Heart left ventricle (tissue), 16 donors: ENCODE measurements at regions not wholly inside any gene's neighbourhood (a gene's known extent, or its start where the extent isn't known, plus 50 kb on each side); places are given as distances from the start of the nearest gene placed in this dataset.

ENCODE experiments used
- ATAC-seq, 4 donors: fragments of 200-7000 bp; cut with Tn5 transposase; one replicate each; pipeline ENCODE4 v1.9.1; 2020 to 2022; ENCODE audit warnings: moderate library complexity in 4 of 4, mild to moderate bottlenecking in 3 of 4, moderate number of reproducible peaks in 1 of 4
- DNase-seq, 5 donors: peaks; one replicate each; pipeline ENCODE4 v3.0.0-alpha.2; 2020
- H3K27ac ChIP-seq, 12 donors: fragments of 200-600 bp; sonication (generic) in 4 of 12; one replicate each; pipeline versions ENCODE4 v1.5.0 to v1.8.0; 2016 to 2022; ENCODE audit warnings: mild to moderate bottlenecking in 2 of 12
- H3K27me3 ChIP-seq, 9 donors: fragments of 200-600 bp; sonication (generic) in 2 of 9; one replicate each; pipeline versions ENCODE4 v1.5.1 to v1.8.0; 2016 to 2022; ENCODE audit warnings: mild to moderate bottlenecking in 3 of 9
- H3K36me3 ChIP-seq, 9 donors: fragments of 200-600 bp; sonication (generic) in 2 of 9; one replicate each; pipeline versions ENCODE4 v1.5.0 to v1.8.0; 2018 to 2022; ENCODE audit warnings: mild to moderate bottlenecking in 2 of 9
- H3K4me1 ChIP-seq, 12 donors: fragments of 200-600 bp; sonication (generic) in 4 of 12; one replicate each; pipeline versions ENCODE4 v1.5.0 to v1.8.0; 2016 to 2022; ENCODE audit warnings: mild to moderate bottlenecking in 3 of 12
- H3K4me3 ChIP-seq, 12 donors: fragments of 200-600 bp; sonication (generic) in 4 of 12; one replicate each; pipeline versions ENCODE4 v1.5.0 to v1.8.0; 2017 to 2022; ENCODE audit warnings: mild to moderate bottlenecking in 9 of 12, moderate library complexity in 4 of 12
- H3K9me3 ChIP-seq, 12 donors: fragments of 200-600 bp; sonication (generic) in 4 of 12; one replicate each; pipeline versions ENCODE4 v1.5.0 to v1.8.0; 2016 to 2022; ENCODE audit warnings: mild to moderate bottlenecking in 1 of 12
- POLR2A ChIP-seq, 2 donors: fragments of 450-650 bp; IDR thresholded peaks; one replicate each; pipeline ENCODE4 v1.6.1; 2017; ENCODE audit warnings: antibody characterized with exemption in 2 of 2, mild to moderate bottlenecking in 2 of 2, moderate library complexity in 2 of 2
- whole genome bisulfite sequencing, 4 donors: extraction: QIAGEN DNeasy Blood & Tissue Kit in 2 of 4; methylation state at CpG; one replicate each; pipeline versions ENCODE4 v1.1.5 to v1.1.7; 2013 to 2018; 5-methylcytosine and 5-hydroxymethylcytosine counted together
- intact Hi-C, 10 donors: fragments of 100-400 bp; cut with DNase I; formaldehyde crosslinking; loops; one replicate each; pipeline versions ENCODE4 v1.11.1 to v1.14.2; 2022
- TF ChIP-seq, protein P1 (sequence below), 12 donors: fragments of 200-600 bp; sonication (generic) in 4 of 12; IDR thresholded peaks; one replicate each; pipeline versions ENCODE4 v1.5.0 to v1.8.0; 2018 to 2022; ENCODE audit warnings: antibody characterized with exemption in 12 of 12, mild to moderate bottlenecking in 5 of 12
- donor health status: ischemic (EF 13 %, LVEDD 7.1; RV severe dilation, severe dysfunction).
- donor health status: healthy with polysubstance abuse.
- donor health status: DM: no; HTN: yes; CAD: no.
- donor health status: DM: no; HTN: no; CAD: no.
- donor health status: ischemic (EF 25% LVEDD 6.9; RV normal size, moderate dysfunction).
- donor health status: ischemic (EF 25% LVEDD 5.7; RV mildly dilated, moderate dysfunction).
- donor health status: healthy.
- donor health status: DM: yes; HTN: yes; CAD: no.
- donor health status: ischemic (EF 35%, LVEDD 5.7; RV mildly dilated, moderate dysfunction).
- donor health status: nonischemic (EF 11% LVEDD 7.7; RV severe dilation, severe dysfunction).
- donor health status: DM: yes; HTN: yes; CAD: no.
- donor health status: PGD.
- donor health status: ischemic (EF 29% LVEDD 5.4; RV normal size, mild dysfunction).
- donor health status: nonischemic (EF 23%, LVEDD 6.1; RV moderate dilation, normal function).

DNA sequence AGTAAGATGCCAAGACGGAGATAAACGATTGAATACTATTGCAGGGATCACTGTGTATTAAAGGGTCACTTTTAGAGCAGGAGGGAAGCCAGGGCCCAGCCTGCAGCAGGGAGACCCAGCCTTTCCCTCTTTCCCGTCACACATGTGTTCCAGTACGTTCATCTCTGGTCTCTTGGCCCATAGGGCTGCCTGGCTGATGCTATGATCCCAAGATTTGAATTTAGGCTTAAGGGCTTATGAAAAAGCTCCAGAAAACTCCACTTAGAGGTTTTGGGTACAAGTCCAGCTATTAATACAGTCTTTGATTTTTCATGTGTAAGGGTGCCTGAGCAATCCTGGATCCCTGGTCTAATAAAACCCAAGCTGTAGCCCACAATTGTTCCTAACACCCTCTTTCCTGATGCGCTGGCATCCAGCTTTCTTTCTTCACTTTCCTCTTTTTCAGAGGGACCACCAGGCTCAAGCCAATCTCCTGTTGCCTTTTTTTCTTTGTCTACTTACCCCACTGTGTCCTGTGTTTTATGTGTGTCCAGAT, 359.6 kb upstream of the USP24 start:
- no peak for ATAC-seq
- Histone ChIP-seq H3K36me3 (no peaks in the 10 kb centered on the region), H3K27ac (no peak overlapping the region), H3K4me3 (no peak overlapping the region), H3K4me1 (peaks cover 0 to 4% (median 0%) of the 10 kb centered on the region in 12 donors), H3K9me3 (no peaks in the 10 kb centered on the region), H3K27me3 (no peaks in the 10 kb centered on the region)
- intact Hi-C loops, result no loop called here
- no peak for TF ChIP-seq POLR2A (IDR thresholded peaks at IDR 0.05)
- TF ChIP-seq, protein P1, sequence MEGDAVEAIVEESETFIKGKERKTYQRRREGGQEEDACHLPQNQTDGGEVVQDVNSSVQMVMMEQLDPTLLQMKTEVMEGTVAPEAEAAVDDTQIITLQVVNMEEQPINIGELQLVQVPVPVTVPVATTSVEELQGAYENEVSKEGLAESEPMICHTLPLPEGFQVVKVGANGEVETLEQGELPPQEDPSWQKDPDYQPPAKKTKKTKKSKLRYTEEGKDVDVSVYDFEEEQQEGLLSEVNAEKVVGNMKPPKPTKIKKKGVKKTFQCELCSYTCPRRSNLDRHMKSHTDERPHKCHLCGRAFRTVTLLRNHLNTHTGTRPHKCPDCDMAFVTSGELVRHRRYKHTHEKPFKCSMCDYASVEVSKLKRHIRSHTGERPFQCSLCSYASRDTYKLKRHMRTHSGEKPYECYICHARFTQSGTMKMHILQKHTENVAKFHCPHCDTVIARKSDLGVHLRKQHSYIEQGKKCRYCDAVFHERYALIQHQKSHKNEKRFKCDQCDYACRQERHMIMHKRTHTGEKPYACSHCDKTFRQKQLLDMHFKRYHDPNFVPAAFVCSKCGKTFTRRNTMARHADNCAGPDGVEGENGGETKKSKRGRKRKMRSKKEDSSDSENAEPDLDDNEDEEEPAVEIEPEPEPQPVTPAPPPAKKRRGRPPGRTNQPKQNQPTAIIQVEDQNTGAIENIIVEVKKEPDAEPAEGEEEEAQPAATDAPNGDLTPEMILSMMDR (IDR thresholded peaks at IDR 0.05), result no peak
- WGBS, 4 donors, result 91 to 96% (median 95%) methylated on average over 5 of the region's 5 CpGs
- no peak for DNase-seq

DNA sequence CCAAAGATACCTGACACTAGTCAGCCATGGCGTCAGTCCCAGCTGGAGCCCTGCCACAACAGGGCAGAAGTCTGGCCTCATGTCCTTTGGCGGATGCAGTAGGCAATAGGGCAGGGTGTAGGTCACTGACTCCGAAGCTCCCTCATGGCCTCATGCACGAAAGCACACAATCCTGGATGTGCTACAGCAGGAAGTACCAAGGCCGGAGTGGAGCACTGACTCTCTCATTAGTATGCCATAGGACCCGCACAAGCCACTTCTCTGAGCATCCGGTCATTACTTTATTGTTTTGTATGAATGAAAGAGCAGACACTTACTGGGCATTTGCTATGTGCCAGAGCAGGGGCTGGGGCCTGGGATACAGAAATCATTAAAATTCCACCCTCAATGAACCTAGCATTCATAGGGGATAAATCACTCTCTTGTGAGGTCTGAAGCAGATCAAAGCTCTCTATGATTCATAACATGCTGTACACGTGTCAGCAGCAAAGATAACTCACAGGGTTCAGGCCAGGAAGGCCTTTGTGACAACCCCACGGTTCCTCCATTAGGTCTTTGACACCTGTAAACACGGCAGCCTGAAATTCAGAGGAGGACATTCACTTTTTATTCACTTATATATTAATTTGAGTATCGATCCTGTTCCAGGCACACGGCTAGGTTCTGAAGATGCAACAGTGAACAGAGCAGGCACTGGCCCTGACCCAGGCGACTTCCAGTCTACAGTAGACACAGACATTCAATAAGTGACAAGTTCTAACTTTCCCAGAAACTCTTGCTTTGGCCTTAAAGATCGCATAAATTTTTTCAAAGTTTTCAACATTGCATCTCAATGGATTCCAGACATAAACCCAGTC, 357.9 kb upstream of the USP24 start:
- DNase-seq (peak in 1 of 5 donors; percentile 45), ATAC-seq (peak in 2 of 4 donors; percentile 32 to 41)
- no peaks in the 10 kb centered on the region for H3K36me3 ChIP-seq
- H3K4me1 ChIP-seq, result peaks cover 0 to 4% (median 0%) of the 10 kb centered on the region in 12 donors
- WGBS, 4 donors, result 83 to 89% (median 86%) methylated on average over 14 of the region's 14 CpGs
- no peaks in the 10 kb centered on the region for H3K9me3 ChIP-seq
- H3K4me3 ChIP-seq, result no peak overlapping the region
- intact Hi-C loops, result no loop called here
- TF ChIP-seq, protein P1 (IDR thresholded peaks at IDR 0.05), result no peak
- TF ChIP-seq POLR2A (IDR thresholded peaks at IDR 0.05), result no peak
- H3K27ac ChIP-seq, result no peak overlapping the region
- H3K27me3 ChIP-seq, result no peaks in the 10 kb centered on the region

DNA sequence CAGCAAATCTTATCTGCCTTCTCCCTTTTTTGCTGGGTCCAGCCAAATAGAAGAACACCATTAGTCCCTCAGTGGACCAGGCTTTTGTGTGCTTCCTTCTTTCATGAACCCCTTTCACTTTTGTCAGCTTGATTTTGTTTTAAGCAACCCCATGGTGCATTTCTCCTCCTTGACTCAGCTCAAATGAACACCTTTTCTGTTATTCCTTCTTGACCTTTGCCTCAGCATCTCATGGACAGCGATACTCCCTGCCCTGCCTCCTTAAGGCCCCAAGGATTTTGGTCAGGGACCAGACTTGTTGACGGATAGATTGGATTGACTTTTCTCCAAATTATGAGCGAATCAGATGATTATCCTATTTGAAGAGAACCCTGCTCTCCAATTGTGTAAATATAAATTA, 356.6 kb upstream of the USP24 start:
- no peak overlapping the region for H3K27ac ChIP-seq
- H3K9me3 ChIP-seq, result peaks cover 0 to 3% (median 0%) of the 10 kb centered on the region in 12 donors
- TF ChIP-seq, protein P1 (IDR thresholded peaks at IDR 0.05), result no peak
- no peak for TF ChIP-seq POLR2A (IDR thresholded peaks at IDR 0.05)
- no peak overlapping the region for H3K4me3 ChIP-seq
- H3K4me1 ChIP-seq, result peaks cover 0 to 4% (median 0%) of the 10 kb centered on the region in 12 donors
- intact Hi-C loops, result no loop called here
- ATAC-seq (no peak), DNase-seq (no peak)
- 91 to 98% (median 93%) methylated on average over 3 of the region's 3 CpGs for WGBS, 4 donors
- H3K27me3 ChIP-seq, result no peaks in the 10 kb centered on the region
- H3K36me3 ChIP-seq, result no peaks in the 10 kb centered on the region

DNA sequence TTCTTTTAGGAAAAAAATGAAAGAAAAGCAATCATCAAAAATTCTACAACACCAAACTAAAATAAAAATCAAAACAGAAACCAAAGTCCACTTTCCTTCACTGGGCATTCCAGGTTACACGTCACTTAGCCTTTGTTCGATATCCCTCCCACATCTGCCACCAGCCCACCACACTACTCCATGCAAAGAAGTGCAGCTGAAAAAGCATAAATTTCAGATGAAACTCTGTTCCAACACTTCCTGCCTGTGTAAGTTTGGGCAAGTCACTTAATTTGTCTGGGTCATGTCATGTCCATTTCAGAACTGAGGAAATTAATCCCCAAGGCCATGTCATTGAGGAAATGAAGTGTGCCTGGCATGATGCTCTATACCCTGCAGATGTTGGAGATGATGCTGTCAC, 354.3 kb upstream of the USP24 start:
- Histone ChIP-seq H3K9me3 (peaks cover 0 to 3% (median 0%) of the 10 kb centered on the region in 12 donors), H3K4me3 (no peak overlapping the region), H3K27ac (no peak overlapping the region), H3K27me3 (no peaks in the 10 kb centered on the region), H3K4me1 (no peaks in the 10 kb centered on the region), H3K36me3 (no peaks in the 10 kb centered on the region)
- intact Hi-C loops, result no loop called here
- no peak for DNase-seq
- no peak for ATAC-seq
- TF ChIP-seq, protein P1 (IDR thresholded peaks at IDR 0.05), result no peak
- TF ChIP-seq POLR2A (IDR thresholded peaks at IDR 0.05), result no peak
- 79 to 82% (median 80%) methylated on average over 2 of the region's 2 CpGs for WGBS, 4 donors
